ENCODE measurements at regions not wholly inside any gene's neighbourhood (a gene's known extent, or its start where the extent isn't known, plus 50 kb on each side); places are given as distances from the start of the nearest gene placed in this dataset.

- no peak overlapping the region for H3K4me3 ChIP-seq
- no peaks in the 10 kb centered on the region for H3K9me3 ChIP-seq (replicated peaks)
- no peak for DNase-seq
- TF ChIP-seq, protein P1, sequence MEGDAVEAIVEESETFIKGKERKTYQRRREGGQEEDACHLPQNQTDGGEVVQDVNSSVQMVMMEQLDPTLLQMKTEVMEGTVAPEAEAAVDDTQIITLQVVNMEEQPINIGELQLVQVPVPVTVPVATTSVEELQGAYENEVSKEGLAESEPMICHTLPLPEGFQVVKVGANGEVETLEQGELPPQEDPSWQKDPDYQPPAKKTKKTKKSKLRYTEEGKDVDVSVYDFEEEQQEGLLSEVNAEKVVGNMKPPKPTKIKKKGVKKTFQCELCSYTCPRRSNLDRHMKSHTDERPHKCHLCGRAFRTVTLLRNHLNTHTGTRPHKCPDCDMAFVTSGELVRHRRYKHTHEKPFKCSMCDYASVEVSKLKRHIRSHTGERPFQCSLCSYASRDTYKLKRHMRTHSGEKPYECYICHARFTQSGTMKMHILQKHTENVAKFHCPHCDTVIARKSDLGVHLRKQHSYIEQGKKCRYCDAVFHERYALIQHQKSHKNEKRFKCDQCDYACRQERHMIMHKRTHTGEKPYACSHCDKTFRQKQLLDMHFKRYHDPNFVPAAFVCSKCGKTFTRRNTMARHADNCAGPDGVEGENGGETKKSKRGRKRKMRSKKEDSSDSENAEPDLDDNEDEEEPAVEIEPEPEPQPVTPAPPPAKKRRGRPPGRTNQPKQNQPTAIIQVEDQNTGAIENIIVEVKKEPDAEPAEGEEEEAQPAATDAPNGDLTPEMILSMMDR (IDR thresholded peaks at IDR 0.05; ENCODE audit: borderline replicate concordance), result no peak
- H3K27ac ChIP-seq (replicated peaks), result no peak overlapping the region
- no peaks in the 10 kb centered on the region for H3K4me1 ChIP-seq
- H3K36me3 ChIP-seq, result no peaks in the 10 kb centered on the region
- intact Hi-C loops (cut with micrococcal nuclease), result no loop called here
- H3K27me3 ChIP-seq (ENCODE audit: low read depth), result no peaks in the 10 kb centered on the region
Measured at GRCh38 chr4:27702730-27703431, 842.2 kb downstream of the STIM2 start.

GRCh38 chr4:27703771-27704170, 843.1 kb downstream of the STIM2 start:
- intact Hi-C loops (cut with micrococcal nuclease), result no loop called here
- no peaks in the 10 kb centered on the region for H3K27me3 ChIP-seq (ENCODE audit: low read depth)
- no peak overlapping the region for H3K27ac ChIP-seq (replicated peaks)

GRCh38 chr4:27711041-27711440, 850.4 kb downstream of the STIM2 start:
- no peak for DNase-seq
- Histone ChIP-seq H3K4me1 (no peaks in the 10 kb centered on the region), H3K4me3 (no peak overlapping the region), H3K27ac (replicated peaks) (no peak overlapping the region), H3K9me3 (replicated peaks) (no peaks in the 10 kb centered on the region), H3K36me3 (no peaks in the 10 kb centered on the region), H3K27me3 (ENCODE audit: low read depth) (no peaks in the 10 kb centered on the region)
- TF ChIP-seq, protein P1 (IDR thresholded peaks at IDR 0.05; ENCODE audit: borderline replicate concordance), result no peak
- intact Hi-C loops (cut with micrococcal nuclease), result no loop called here

More at GRCh38 chr4:27703771-27704170, 843.1 kb downstream of the STIM2 start:
- no peak overlapping the region for H3K4me3 ChIP-seq
- H3K9me3 ChIP-seq (replicated peaks), result no peaks in the 10 kb centered on the region
- no peak for DNase-seq
- TF ChIP-seq, protein P1 (IDR thresholded peaks at IDR 0.05; ENCODE audit: borderline replicate concordance), result no peak
- H3K4me1 ChIP-seq, result no peaks in the 10 kb centered on the region
- no peaks in the 10 kb centered on the region for H3K36me3 ChIP-seq

DNA sequence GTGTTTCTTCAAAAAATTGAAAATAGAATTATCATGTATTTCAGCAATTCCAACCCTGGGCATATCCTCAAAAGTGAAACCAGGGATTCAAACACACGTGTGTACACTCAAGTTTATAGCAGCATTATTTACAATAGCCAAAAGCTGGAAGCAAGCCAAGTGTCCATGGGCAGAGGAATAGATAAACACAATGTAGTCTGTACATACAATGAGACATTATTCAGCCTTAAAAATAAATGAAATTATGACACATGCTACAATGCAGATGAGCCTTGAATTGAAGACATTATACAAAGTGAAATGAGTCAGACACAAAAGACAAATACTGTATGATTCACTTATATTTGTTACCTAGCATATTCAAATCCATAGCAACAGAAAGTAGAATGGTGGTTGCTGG, 853.4 kb downstream of the STIM2 start:
- intact Hi-C loops (cut with micrococcal nuclease), result no loop called here
- no peaks in the 10 kb centered on the region for H3K9me3 ChIP-seq (replicated peaks)
- no peak overlapping the region for H3K4me3 ChIP-seq
- no peaks in the 10 kb centered on the region for H3K36me3 ChIP-seq
- DNase-seq, result no peak
- TF ChIP-seq, protein P1 (IDR thresholded peaks at IDR 0.05; ENCODE audit: borderline replicate concordance), result no peak
- no peaks in the 10 kb centered on the region for H3K4me1 ChIP-seq
- H3K27ac ChIP-seq (replicated peaks), result no peak overlapping the region
- H3K27me3 ChIP-seq (ENCODE audit: low read depth), result no peaks in the 10 kb centered on the region

- H3K27me3 ChIP-seq (ENCODE audit: low read depth), result no peaks in the 10 kb centered on the region
- H3K36me3 ChIP-seq, result no peaks in the 10 kb centered on the region
- intact Hi-C loops (cut with micrococcal nuclease), result no loop called here
- no peak for DNase-seq
- TF ChIP-seq, protein P1 (IDR thresholded peaks at IDR 0.05; ENCODE audit: borderline replicate concordance), result no peak
- H3K4me3 ChIP-seq, result no peak overlapping the region
- H3K4me1 ChIP-seq, result no peaks in the 10 kb centered on the region
- no peaks in the 10 kb centered on the region for H3K9me3 ChIP-seq (replicated peaks)
- H3K27ac ChIP-seq (replicated peaks), result peak overlapping the region; percentile 19
Measured at GRCh38 chr4:27716693-27717430, 856.2 kb downstream of the STIM2 start.
